Type B pancreatic cell (in vitro differentiated cells): ENCODE measurements at regions not wholly inside any gene's neighbourhood (a gene's known extent, or its start where the extent isn't known, plus 50 kb on each side); places are given as distances from the start of the nearest gene placed in this dataset.

Source experiments
- DNase-seq: peaks from one replicate; pipeline ENCODE4 v3.0.0; 2021; ENCODE audit warnings: mixed read lengths; ENCODE audit not compliant: unreplicated experiment; ENCODE audit errors: extremely low spot score
- H3K27ac Mint-ChIP-seq: 2 replicates; pipeline ENCODE4 v1.8.0; 2021; ENCODE audit warnings: mild to moderate bottlenecking, mixed read lengths
- H3K27me3 Mint-ChIP-seq: 2 replicates; pipeline ENCODE4 v1.8.0; 2021; ENCODE audit warnings: mixed read lengths
- H3K36me3 Mint-ChIP-seq: 2 replicates; pipeline ENCODE4 v1.8.0; 2021; ENCODE audit warnings: mixed read lengths
- H3K4me1 Mint-ChIP-seq: one replicate; pipeline ENCODE4 v1.8.0; 2021; ENCODE audit warnings: mixed read lengths; ENCODE audit not compliant: unreplicated experiment
- H3K4me3 Mint-ChIP-seq: 2 replicates; pipeline ENCODE4 v1.8.0; 2021; ENCODE audit warnings: mild to moderate bottlenecking, mixed read lengths
- H3K9me3 Mint-ChIP-seq: 2 replicates; pipeline ENCODE4 v1.8.0; 2021; ENCODE audit warnings: mixed read lengths
- CTCF ChIP-seq: fragments of 200-600 bp; sonication (generic); conservative IDR thresholded peaks from 2 replicates; pipeline ENCODE4 v1.5.0; 2021; ENCODE audit warnings: antibody characterized with exemption, mild to moderate bottlenecking

- TF ChIP-seq CTCF = no peak
- Mint-ChIP-seq H3K27me3 (no peaks in the 10 kb centered on the region), H3K4me1 (peaks cover 8% of the 10 kb centered on the region), H3K9me3 (no peaks in the 10 kb centered on the region), H3K4me3 (no peak overlapping the region), H3K27ac (no peak overlapping the region), H3K36me3 (peaks cover under 1% of the 10 kb centered on the region)
- DNase-seq = no peak
Measured at GRCh38 chr2:150088538-150088937, 398.9 kb downstream of the RND3 start.

GRCh38 chr2:150085478-150085877 is 402.0 kb downstream of the RND3 start:
- Mint-ChIP-seq H3K9me3 (peaks cover 6% of the 10 kb centered on the region), H3K27me3 (no peaks in the 10 kb centered on the region), H3K36me3 (peaks cover 8% of the 10 kb centered on the region), H3K4me1 (peaks cover 23% of the 10 kb centered on the region), H3K27ac (no peak overlapping the region), H3K4me3 (no peak overlapping the region)
- TF ChIP-seq CTCF = no peak
- DNase-seq = no peak

- no peak overlapping the region for H3K27ac Mint-ChIP-seq
- no peaks in the 10 kb centered on the region for H3K27me3 Mint-ChIP-seq
- peaks cover 8% of the 10 kb centered on the region for H3K36me3 Mint-ChIP-seq
- H3K9me3 Mint-ChIP-seq = peaks cover 11% of the 10 kb centered on the region
- H3K4me3 Mint-ChIP-seq = no peak overlapping the region
- H3K4me1 Mint-ChIP-seq = peaks cover 16% of the 10 kb centered on the region
- TF ChIP-seq CTCF = no peak
- no peak for DNase-seq
Measured at GRCh38 chr2:150081775-150082481, 405.5 kb downstream of the RND3 start.

- Mint-ChIP-seq H3K36me3 (no peaks in the 10 kb centered on the region), H3K27ac (no peak overlapping the region), H3K4me1 (peaks cover 3% of the 10 kb centered on the region), H3K4me3 (no peak overlapping the region), H3K27me3 (no peaks in the 10 kb centered on the region), H3K9me3 (peaks cover 10% of the 10 kb centered on the region)
- no peak for DNase-seq
- no peak for TF ChIP-seq CTCF
Measured at GRCh38 chr2:150076281-150076680, 411.2 kb downstream of the RND3 start.

- H3K4me1 Mint-ChIP-seq = no peaks in the 10 kb centered on the region
- peaks cover 7% of the 10 kb centered on the region for H3K9me3 Mint-ChIP-seq
- no peak overlapping the region for H3K4me3 Mint-ChIP-seq
Measured at GRCh38 chr2:150075831-150076230, 411.6 kb downstream of the RND3 start.

More at GRCh38 chr2:150075831-150076230, 411.6 kb downstream of the RND3 start:
- no peak for DNase-seq
- H3K27ac Mint-ChIP-seq = no peak overlapping the region
- no peaks in the 10 kb centered on the region for H3K36me3 Mint-ChIP-seq
- no peak for TF ChIP-seq CTCF
- no peaks in the 10 kb centered on the region for H3K27me3 Mint-ChIP-seq
